NOMO-1 (cell line): ENCODE measurements at regions not wholly inside any gene's neighbourhood (a gene's known extent, or its start where the extent isn't known, plus 50 kb on each side); places are given as distances from the start of the nearest gene placed in this dataset.
A peak's percentile ranks its signal among the peaks of the same experiment; 100 is the strongest.

ENCODE experiments used
- DNase-seq, 2 experiments: peaks; one replicate each; lab custom pipeline; 2025; ENCODE audit not compliant: unreplicated experiment in 2 of 2; lab: John Stamatoyannopoulos, UW

- DNase-seq, result no peak
These were observed 308.4 kb upstream of the PRKCQ start for GRCh38 chr10:6888434-6888833.

GRCh38 chr10:6885284-6885683, 305.2 kb upstream of the PRKCQ start:
- peak in 1 of 2 experiments; percentile 44 for DNase-seq

GRCh38 chr10:6881987-6882386, 301.9 kb upstream of the PRKCQ start:
- DNase-seq, result no peak

DNA sequence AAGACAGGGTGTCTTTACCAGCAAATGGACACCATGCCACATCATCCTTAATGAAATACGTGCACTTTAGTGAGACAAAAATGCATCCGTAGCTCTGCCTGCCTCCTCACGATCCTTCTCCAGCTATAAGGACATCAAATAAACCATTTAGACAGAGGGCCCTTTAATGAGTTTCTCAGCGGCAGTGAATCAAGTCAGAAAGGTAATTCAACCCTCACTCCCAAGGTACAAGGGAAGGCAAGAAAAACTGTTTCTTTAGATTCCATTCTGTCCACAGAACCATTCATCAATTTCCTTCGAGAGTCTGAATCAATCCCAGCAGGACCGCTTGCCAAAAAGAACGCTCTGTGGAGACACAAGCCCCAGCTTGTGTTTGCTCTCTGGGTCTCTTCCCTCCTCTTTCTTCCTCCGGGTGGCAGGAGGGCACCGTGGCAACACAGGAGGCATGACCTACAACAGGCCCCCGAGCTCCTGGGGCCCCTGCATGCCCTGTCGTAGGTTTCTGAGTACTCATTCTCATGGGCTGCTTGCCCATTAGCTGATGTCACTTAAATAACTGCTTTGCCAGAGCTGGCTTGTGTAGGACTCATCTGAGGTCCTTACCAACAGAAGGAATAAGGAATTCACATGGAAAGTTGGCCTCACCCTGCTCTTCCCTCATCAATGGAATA, 297.8 kb upstream of the PRKCQ start:
- DNase-seq, result peak in 1 of 2 experiments; percentile 10

- DNase-seq, result no peak
These were observed 297.3 kb upstream of the PRKCQ start for GRCh38 chr10:6877336-6877721.

GRCh38 chr10:6875269-6875865, 295.3 kb upstream of the PRKCQ start:
- DNase-seq, result no peak

DNA sequence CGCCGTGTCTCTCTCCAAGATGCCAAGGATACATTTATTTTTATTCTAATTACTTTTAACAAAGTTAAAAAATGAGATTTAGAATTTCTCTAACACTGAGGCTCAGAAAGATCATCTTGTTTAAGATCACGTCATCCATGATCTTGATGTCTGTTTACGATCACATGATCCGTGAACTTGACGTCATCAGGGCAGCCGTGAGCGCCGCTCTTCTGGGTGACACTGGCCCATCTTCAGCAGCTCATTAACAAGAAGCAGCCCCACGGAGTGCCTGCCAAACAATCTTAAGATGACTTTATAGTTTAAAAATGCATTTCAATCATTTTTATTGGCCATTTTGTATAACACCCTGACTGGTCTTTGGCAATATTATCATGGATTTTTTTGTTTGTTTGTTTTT, 291.1 kb upstream of the PRKCQ start:
- no peak for DNase-seq

DNA sequence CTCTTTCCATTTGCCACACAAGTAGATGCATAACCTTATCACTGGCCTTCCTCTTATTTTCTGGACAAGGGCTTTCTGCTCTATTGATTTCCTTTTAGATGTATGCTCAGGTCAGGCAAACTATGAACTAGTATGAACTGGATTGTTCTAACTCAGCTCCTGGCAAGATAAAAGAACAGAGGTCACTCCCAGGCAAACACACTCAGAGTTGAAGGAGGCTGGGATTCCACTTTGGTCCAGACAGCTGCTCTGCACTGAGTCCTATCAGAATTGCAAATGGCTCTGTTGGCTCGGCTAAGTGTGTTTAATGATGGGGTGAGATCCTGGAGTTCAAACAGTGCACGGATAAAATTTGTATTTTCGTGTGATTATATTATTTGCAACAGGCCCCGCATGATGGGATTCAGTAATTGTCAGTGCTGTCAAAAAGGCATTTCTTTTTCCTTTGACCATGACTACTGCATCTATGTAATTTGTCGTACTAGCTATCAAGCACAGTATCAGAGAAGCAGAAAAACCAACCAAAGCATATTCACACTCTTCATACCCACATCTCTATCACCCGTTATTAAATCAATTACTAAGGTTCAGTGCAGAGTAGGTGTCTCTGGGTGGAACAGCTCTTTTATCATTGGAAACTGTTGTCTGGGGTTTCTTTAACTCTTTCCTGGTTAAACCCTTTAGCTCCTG, 288.1 kb upstream of the PRKCQ start:
- DNase-seq, result no peak

DNA sequence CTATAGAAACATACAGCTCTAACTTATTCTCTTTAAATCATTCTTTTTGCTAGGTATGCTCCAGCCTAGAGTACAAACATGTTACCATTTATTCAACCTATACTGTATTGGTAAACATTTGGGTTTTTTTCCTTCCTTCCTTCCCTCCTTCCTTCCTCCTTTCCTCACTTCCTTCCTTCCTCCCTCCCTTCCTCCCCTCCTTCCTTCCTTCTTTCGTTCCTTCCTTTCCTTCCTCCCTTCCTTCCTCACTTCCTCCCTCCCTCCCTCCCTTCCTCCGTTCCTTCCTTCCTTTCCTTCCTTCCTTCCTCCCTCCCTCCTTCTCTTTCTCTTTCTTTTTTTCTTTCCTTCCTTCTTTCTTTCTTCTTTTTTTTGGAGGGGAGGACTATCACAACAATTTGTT, 286.7 kb upstream of the PRKCQ start:
- DNase-seq, result no peak

- DNase-seq, result no peak
These were observed 284.1 kb upstream of the PRKCQ start for GRCh38 chr10:6864142-6864541.

DNA sequence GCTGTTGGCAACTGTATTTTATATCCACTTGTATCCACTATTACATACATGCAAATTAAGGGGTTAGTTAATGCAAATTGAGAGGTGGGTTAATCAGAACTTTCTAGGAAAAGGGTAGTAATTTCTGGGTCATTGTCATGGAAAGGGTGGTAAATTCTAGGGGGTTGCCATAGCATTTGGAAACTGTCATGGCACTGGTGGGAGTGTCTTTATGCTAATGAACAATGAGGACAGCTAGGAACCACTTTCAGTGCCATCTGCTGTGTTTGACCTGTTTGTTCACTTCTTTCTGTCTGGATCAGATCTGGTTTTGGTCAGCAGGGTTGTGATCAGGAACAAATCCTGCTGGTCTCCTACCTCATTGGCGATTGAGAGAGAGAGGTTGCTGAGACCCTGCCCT, 283.3 kb upstream of the PRKCQ start:
- DNase-seq, result no peak

- DNase-seq, result no peak
These were observed 270.4 kb upstream of the PRKCQ start for GRCh38 chr10:6850452-6850851.

DNA sequence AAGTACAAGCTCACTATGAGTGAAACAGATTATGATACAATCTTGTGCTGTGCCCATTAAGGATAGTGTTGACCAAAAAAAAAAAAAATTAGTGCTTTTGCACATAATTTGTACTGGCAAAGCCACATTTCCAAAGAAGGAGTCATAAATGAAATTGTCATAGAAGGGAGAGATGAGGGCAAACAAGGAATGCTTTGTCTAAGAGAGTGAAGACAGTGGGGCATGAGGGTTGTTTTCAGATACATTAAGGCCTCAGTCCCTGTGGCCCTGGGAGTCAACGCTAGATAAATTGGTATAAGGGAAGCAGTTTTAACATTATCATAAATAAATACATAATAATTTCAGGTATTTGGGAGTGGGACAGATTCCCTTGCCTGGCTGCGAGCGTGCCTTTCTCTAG, 267.5 kb upstream of the PRKCQ start:
- DNase-seq, result no peak

- DNase-seq, result peak; percentile 35 to 77
These were observed 264.0 kb upstream of the PRKCQ start for GRCh38 chr10:6843894-6844650.

DNA sequence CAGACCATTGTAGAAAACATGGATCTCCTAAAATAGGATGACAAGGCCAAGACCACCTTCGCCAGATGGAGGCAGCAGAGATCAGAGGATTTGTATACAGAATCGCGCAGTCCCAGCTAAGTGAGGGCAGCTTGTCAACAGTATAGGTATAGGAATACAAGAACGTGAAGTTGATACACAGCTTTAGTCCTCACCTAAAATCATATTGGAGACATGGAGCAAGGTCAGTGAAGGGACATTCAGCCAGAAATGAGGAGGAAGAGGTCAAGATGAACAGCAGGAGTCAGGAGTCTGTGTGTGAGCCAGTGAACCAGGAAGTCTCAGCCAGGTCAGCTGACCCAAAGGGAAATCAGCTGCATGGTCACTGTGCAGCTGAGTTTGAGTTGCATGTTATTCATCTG, 263.4 kb upstream of the PRKCQ start:
- DNase-seq, result peak in 1 of 2 experiments; percentile 19

GRCh38 chr10:6842722-6843121, 262.6 kb upstream of the PRKCQ start:
- DNase-seq, result no peak

GRCh38 chr10:6841761-6842160, 261.7 kb upstream of the PRKCQ start:
- no peak for DNase-seq

DNA sequence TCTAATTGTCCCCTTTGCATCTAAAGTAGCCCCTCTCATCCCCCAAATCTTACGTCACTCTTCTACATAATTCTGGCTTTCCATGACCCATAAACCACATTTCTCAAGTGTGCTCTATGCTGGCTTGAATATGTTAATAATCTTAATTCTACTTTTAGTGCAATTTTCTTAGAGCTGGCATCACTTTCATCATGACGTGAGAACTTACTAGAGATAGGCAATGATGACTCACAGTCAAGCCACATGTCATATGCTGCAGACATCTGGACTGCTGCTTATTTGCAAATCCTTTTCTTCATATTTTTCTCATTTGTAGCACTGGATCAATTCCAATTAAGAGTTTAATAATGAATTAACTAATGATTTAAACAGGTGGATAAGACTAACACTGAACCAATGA, 260.7 kb upstream of the PRKCQ start:
- DNase-seq, result no peak

DNA sequence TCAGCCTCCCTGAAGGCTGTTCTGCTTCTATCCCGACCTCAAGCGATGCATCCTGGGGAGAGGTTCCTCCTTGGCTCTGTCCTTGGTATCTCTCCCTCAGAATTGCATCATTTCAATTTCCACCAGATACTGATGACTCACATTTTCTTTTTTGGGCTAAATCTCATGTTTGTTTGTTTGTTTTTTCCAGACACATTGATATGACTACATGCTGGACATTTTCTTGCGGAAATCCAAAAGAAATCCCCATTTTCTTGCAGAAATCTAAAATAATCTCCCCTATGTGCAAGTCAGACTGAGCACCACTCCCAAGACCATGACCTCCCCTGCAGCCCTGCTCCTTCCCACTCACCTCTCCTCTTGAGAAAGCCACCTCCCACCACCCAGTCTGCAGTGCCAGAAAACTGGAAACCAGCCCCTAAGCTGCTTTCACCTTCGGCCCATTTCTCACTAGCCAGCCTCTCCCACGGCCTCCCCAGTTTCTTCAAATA, 260.2 kb upstream of the PRKCQ start:
- DNase-seq, result no peak

- peak; percentile 20 to 29 for DNase-seq
These were observed 258.0 kb upstream of the PRKCQ start for GRCh38 chr10:6838118-6838517.

GRCh38 chr10:6833458-6834011, 253.5 kb upstream of the PRKCQ start:
- no peak for DNase-seq
